Endothelial cell of umbilical vein (primary cell): ENCODE measurements at regions not wholly inside any gene's neighbourhood (a gene's known extent, or its start where the extent isn't known, plus 50 kb on each side); places are given as distances from the start of the nearest gene placed in this dataset.

ENCODE experiments used
- BruUV-seq: library from RNA; stranded (reverse); fragments of 400-500 nt; replicated peaks from 2 replicates; lab custom pipeline; 2021; lab: Mats Ljungman, UMichigan
- CTCF ChIA-PET: fragments of 300-600, 350-600 bp; sonication (Branson Sonifier 250); formaldehyde crosslinking; loops from one replicate; lab custom pipeline; 2021; ENCODE audit warnings: antibody characterized with exemption, inconsistent platforms; lab: Charles Lee
- POLR2A ChIA-PET: fragments of 300-600, 350-600 bp; sonication (Branson Sonifier 250); formaldehyde crosslinking; loops from one replicate; lab custom pipeline; 2021; ENCODE audit warnings: antibody characterized with exemption, inconsistent platforms; lab: Charles Lee
- DNase-seq: peaks from one replicate; pipeline ENCODE4 v3.0.0-alpha.2; 2011; ENCODE audit warnings: low read depth, low spot score
- FAIRE-seq: peaks from 2 replicates; lab custom pipeline; 2011; peaks lifted over from hg19 to GRCh38; lab: Jason Lieb, UNC
- H2AFZ ChIP-seq: 2 replicates; pipeline ENCODE4 v1.6.0; 2012; ENCODE audit warnings: low read depth, low read length, control low read depth, inconsistent platforms
- H3K27ac ChIP-seq: 2 replicates; pipeline ENCODE4 v1.5.1; 2011; ENCODE audit warnings: low read depth, mild to moderate bottlenecking, control low read depth, low read length, moderate library complexity; ENCODE audit not compliant: insufficient read depth
- H3K27me3 ChIP-seq, 2 experiments: 2 replicates each; pipeline versions ENCODE4 v1.6.0 to v1.6.1; 2011; ENCODE audit warnings: low read length in 2 of 2, mixed read lengths in 1 of 2; ENCODE audit not compliant: control insufficient read depth in 2 of 2, insufficient read depth in 2 of 2
- H3K36me3 ChIP-seq, 2 experiments: 2 replicates in 1 of 2; 3 replicates in 1 of 2; pipeline ENCODE4 v1.5.1; 2011; ENCODE audit warnings: low read length in 2 of 2, mild to moderate bottlenecking in 1 of 2, moderate library complexity in 1 of 2; ENCODE audit not compliant: control insufficient read depth in 2 of 2, insufficient read depth in 2 of 2; ENCODE audit errors: extremely low read depth in 1 of 2
- H3K4me1 ChIP-seq: 3 replicates; pipeline ENCODE4 v1.5.1; 2011; ENCODE audit warnings: mild to moderate bottlenecking, low read length; ENCODE audit not compliant: control insufficient read depth, insufficient read depth; ENCODE audit errors: extremely low read depth
- H3K4me2 ChIP-seq: 2 replicates; pipeline ENCODE4 v1.6.1; 2011; ENCODE audit warnings: low read length, control low read depth, mixed read lengths; ENCODE audit not compliant: insufficient read depth
- H3K4me3 ChIP-seq, 3 experiments: fragments of 200-600 bp in 1 of 3; sonication (generic), shearing (Covaris generic) in 1 of 3; replicated peaks in 1 of 3; 2 replicates each; pipeline ENCODE4 v1.5.1; 2011 to 2016; ENCODE audit warnings: control low read depth in 3 of 3, low read length in 3 of 3, mild to moderate bottlenecking in 2 of 3, inconsistent platforms in 1 of 3, low read depth in 1 of 3, moderate library complexity in 1 of 3; ENCODE audit not compliant: insufficient read depth in 1 of 3
- H3K79me2 ChIP-seq: 2 replicates; pipeline ENCODE4 v1.6.0; 2012; ENCODE audit warnings: low read length, inconsistent platforms; ENCODE audit not compliant: control insufficient read depth, insufficient read depth
- H3K9ac ChIP-seq: replicated peaks from 2 replicates; pipeline ENCODE3; 2011; ENCODE audit warnings: low read length, control low read depth; ENCODE audit not compliant: insufficient read depth; ENCODE audit errors: extremely low read depth
- H3K9me1 ChIP-seq: replicated peaks from 3 replicates; pipeline ENCODE4 v1.6.0; 2011; ENCODE audit warnings: mild to moderate bottlenecking, low read length; ENCODE audit not compliant: control insufficient read depth, insufficient read depth; ENCODE audit errors: extremely low read depth
- H3K9me3 ChIP-seq: replicated peaks from 2 replicates; pipeline ENCODE4 v1.5.1; 2012; ENCODE audit warnings: low read length, inconsistent platforms; ENCODE audit not compliant: control insufficient read depth, insufficient read depth
- H4K20me1 ChIP-seq: replicated peaks from 2 replicates; pipeline ENCODE3; 2011; ENCODE audit warnings: mild to moderate bottlenecking, low read length; ENCODE audit not compliant: control insufficient read depth, insufficient read depth; ENCODE audit errors: extremely low read depth
- CTCF ChIP-seq, 2 donors: IDR thresholded peaks; 1 replicate in 1 of 2; 2 replicates in 1 of 2; pipeline ENCODE4 v1.5.1; 2011; ENCODE audit warnings: low read length in 2 of 2, mild to moderate bottlenecking in 2 of 2, moderate library complexity in 2 of 2, control low read depth in 1 of 2, inconsistent platforms in 1 of 2, low read depth in 1 of 2; ENCODE audit not compliant: insufficient read depth in 1 of 2; ENCODE audit errors: extremely low read depth in 1 of 2
- EZH2 ChIP-seq: IDR thresholded peaks from 2 replicates; pipeline ENCODE4 v1.6.1; 2012; ENCODE audit warnings: borderline replicate concordance, low read depth, mild to moderate bottlenecking, moderate library complexity, low read length, inconsistent platforms; ENCODE audit not compliant: severe bottlenecking
- FOS ChIP-seq: IDR thresholded peaks from 2 replicates; pipeline ENCODE4 v1.6.1; 2011; ENCODE audit warnings: mild to moderate bottlenecking, low read length, moderate library complexity, borderline replicate concordance; ENCODE audit not compliant: insufficient read depth
- GATA2 ChIP-seq: IDR thresholded peaks from 2 replicates; pipeline ENCODE4 v1.7.0; 2011; ENCODE audit warnings: low read depth, mild to moderate bottlenecking, moderate library complexity, mixed read lengths, low read length; ENCODE audit not compliant: insufficient read length, insufficient read depth
- JUN ChIP-seq: IDR thresholded peaks from 2 replicates; pipeline ENCODE4 v1.6.1; 2011; ENCODE audit warnings: borderline replicate concordance, low read depth; ENCODE audit not compliant: insufficient read length, insufficient read depth
- MAX ChIP-seq: IDR thresholded peaks from 2 replicates; pipeline ENCODE4 v1.6.1; 2011; ENCODE audit not compliant: insufficient read depth, insufficient read length
- MYC ChIP-seq: IDR thresholded peaks from one replicate; pipeline ENCODE4 v1.6.1; 2011; ENCODE audit warnings: mild to moderate bottlenecking, low read depth, low read length
- POLR2A ChIP-seq: IDR thresholded peaks from 2 replicates; pipeline ENCODE4 v1.6.1; 2012; ENCODE audit warnings: low read depth, mild to moderate bottlenecking, control low read depth, low read length
- POLR2AphosphoS5 ChIP-seq: IDR thresholded peaks from 2 replicates; pipeline ENCODE4 v1.6.1; 2012; ENCODE audit warnings: low read depth, mild to moderate bottlenecking, control low read depth, low read length, moderate library complexity; ENCODE audit not compliant: insufficient read depth
- dilution Hi-C: fragments of 300-500 bp; cut with MboI; formaldehyde crosslinking; loops from one replicate; pipeline ENCODE4 v1.15.0; 2019; ENCODE audit warnings: low sequenced_read_pairs; ENCODE audit not compliant: extremely low pct_ligation_motif_present
- intact Hi-C: fragments of 100-400 bp; cut with micrococcal nuclease; formaldehyde crosslinking; loops from one replicate; pipeline ENCODE4 v1.10.0; 2022

GRCh38 chr5:18008940-18009339 lies 374.7 kb downstream of the TAF11L14 start:
- no peak overlapping the region for H2AFZ ChIP-seq
- DNase-seq (no peak), FAIRE-seq (no peak)
- no peaks in the 10 kb centered on the region for H3K4me1 ChIP-seq
- no peaks in the 10 kb centered on the region for H3K27me3 ChIP-seq
- H3K9me1 ChIP-seq = no peaks in the 10 kb centered on the region
- BruUV-seq = no TSS peak
- H3K79me2 ChIP-seq = no peaks in the 10 kb centered on the region
- intact Hi-C loops (no loop called here), dilution Hi-C loops (no loop called here)
- CTCF ChIA-PET = no interaction called here
- no peak overlapping the region for H3K4me3 ChIP-seq
- no peaks in the 10 kb centered on the region for H3K36me3 ChIP-seq
- POLR2A ChIA-PET = no interaction called here
- H3K27ac ChIP-seq = no peak overlapping the region
- no peaks in the 10 kb centered on the region for H4K20me1 ChIP-seq
- no peaks in the 10 kb centered on the region for H3K9me3 ChIP-seq
- no peak for TF ChIP-seq FOS
- no peak for TF ChIP-seq EZH2
- TF ChIP-seq MAX = no peak
- no peak for TF ChIP-seq GATA2
- TF ChIP-seq POLR2A = no peak
- TF ChIP-seq POLR2AphosphoS5 = no peak
- TF ChIP-seq MYC = no peak
- no peak for TF ChIP-seq CTCF (IDR thresholded peaks at IDR 0.05; ENCODE audit: extremely low read depth in 1 of 2, insufficient read depth in 1 of 2, low read depth in 1 of 2, low read length in 2 of 2)
- no peak for TF ChIP-seq JUN
- H3K4me2 ChIP-seq = no peak overlapping the region
- H3K9ac ChIP-seq = no peak overlapping the region
